IMR-90 (cell line): ENCODE measurements at regions not wholly inside any gene's neighbourhood (a gene's known extent, or its start where the extent isn't known, plus 50 kb on each side); places are given as distances from the start of the nearest gene placed in this dataset.

ENCODE experiments used
- ATAC-seq: fragments of 200-7000 bp; cut with Tn5 transposase; 2 replicates; pipeline ENCODE4 v1.9.1; 2020; ENCODE audit warnings: low read depth, mild to moderate bottlenecking, moderate library complexity
- BruUV-seq: library from RNA; stranded (reverse); fragments of 400-500 nt; replicated peaks from 2 replicates; lab custom pipeline; 2021; lab: Mats Ljungman, UMichigan
- CTCF ChIA-PET: fragments of 300-600 bp; formaldehyde crosslinking; extraction: SDS; loops from one replicate; lab custom pipeline; 2021; ENCODE audit warnings: antibody characterized with exemption; lab: Yijun Ruan, JAX
- POLR2A ChIA-PET: fragments of 300-600 bp; sonication (Branson Sonifier 250); formaldehyde crosslinking; loops from one replicate; lab custom pipeline; 2022; ENCODE audit warnings: antibody characterized with exemption; ENCODE audit not compliant: unreplicated experiment; lab: Charles Lee
- DNase-seq: peaks from one replicate; pipeline ENCODE4 v3.0.0; 2013
- H2AFZ ChIP-seq: replicated peaks from 2 replicates; pipeline ENCODE3; 2013; ENCODE audit warnings: low read length, mild to moderate bottlenecking; ENCODE audit not compliant: poor library complexity
- H2AK5ac ChIP-seq: 2 replicates; pipeline ENCODE4 v1.6.1; 2013; ENCODE audit warnings: low read depth, low read length, inconsistent platforms
- H2AK9ac ChIP-seq: replicated peaks from 2 replicates; pipeline ENCODE3; 2013; ENCODE audit warnings: mild to moderate bottlenecking, low read depth, low read length, moderate library complexity; ENCODE audit not compliant: poor library complexity
- H2BK120ac ChIP-seq: 2 replicates; pipeline ENCODE4 v1.6.1; 2013; ENCODE audit warnings: low read depth, low read length, inconsistent platforms
- H2BK15ac ChIP-seq: 3 replicates; pipeline ENCODE4 v1.6.1; 2013; ENCODE audit warnings: low read depth, low read length, inconsistent platforms
- H2BK20ac ChIP-seq: 2 replicates; pipeline ENCODE4 v1.6.1; 2013; ENCODE audit warnings: low read depth, mild to moderate bottlenecking, inconsistent platforms, low read length, moderate library complexity
- H2BK5ac ChIP-seq: 2 replicates; pipeline ENCODE4 v1.6.1; 2013; ENCODE audit warnings: mild to moderate bottlenecking, low read depth, low read length, inconsistent platforms; ENCODE audit not compliant: poor library complexity, severe bottlenecking
- H3K14ac ChIP-seq: replicated peaks from 2 replicates; pipeline ENCODE4 v1.6.1; 2013; ENCODE audit warnings: low read depth, low read length, inconsistent platforms
- H3K18ac ChIP-seq: 2 replicates; pipeline ENCODE4 v1.6.1; 2013; ENCODE audit warnings: low read depth, low read length, control low read depth
- H3K23ac ChIP-seq: 2 replicates; pipeline ENCODE4 v1.6.1; 2013; ENCODE audit warnings: low read depth, low read length, inconsistent platforms
- H3K27ac ChIP-seq: 2 replicates; pipeline ENCODE4 v1.5.1; 2013; ENCODE audit warnings: mild to moderate bottlenecking, control low read depth, low read length; ENCODE audit not compliant: insufficient read depth
- H3K27me3 ChIP-seq: 2 replicates; pipeline ENCODE4 v1.6.1; 2013; ENCODE audit warnings: low read length; ENCODE audit not compliant: control insufficient read depth, insufficient read depth
- H3K36me3 ChIP-seq: 2 replicates; pipeline ENCODE4 v1.6.1; 2013; ENCODE audit warnings: low read length, mixed read lengths; ENCODE audit not compliant: control insufficient read depth, insufficient read depth
- H3K4ac ChIP-seq: 2 replicates; pipeline ENCODE4 v1.6.1; 2013; ENCODE audit warnings: low read depth, low read length, inconsistent platforms
- H3K4me1 ChIP-seq: 2 replicates; pipeline ENCODE4 v1.6.1; 2013; ENCODE audit warnings: low read length, mixed read lengths; ENCODE audit not compliant: control insufficient read depth, insufficient read depth
- H3K4me2 ChIP-seq: 2 replicates; pipeline ENCODE4 v1.6.1; 2013; ENCODE audit warnings: low read depth, mild to moderate bottlenecking, control low read depth, low read length, moderate library complexity
- H3K4me3 ChIP-seq: 2 replicates; pipeline ENCODE4 v1.5.1; 2013; ENCODE audit warnings: low read depth, mild to moderate bottlenecking, control low read depth, low read length, moderate library complexity; ENCODE audit not compliant: insufficient read depth
- H3K56ac ChIP-seq: 2 replicates; pipeline ENCODE4 v1.6.1; 2013; ENCODE audit warnings: low read length, inconsistent platforms; ENCODE audit not compliant: insufficient read depth; ENCODE audit errors: extremely low read depth
- H3K79me1 ChIP-seq, 2 experiments: 2 replicates each; pipeline ENCODE4 v1.6.1; 2013; ENCODE audit warnings: low read length in 2 of 2, inconsistent platforms in 1 of 2, low read depth in 1 of 2
- H3K9ac ChIP-seq: 2 replicates; pipeline ENCODE4 v1.6.1; 2013; ENCODE audit warnings: low read depth, low read length, control low read depth
- H3K9me1 ChIP-seq: 2 replicates; pipeline ENCODE4 v1.6.1; 2013; ENCODE audit warnings: low read length, inconsistent platforms; ENCODE audit not compliant: insufficient read depth
- H3K9me3 ChIP-seq: 2 replicates; pipeline ENCODE4 v1.6.1; 2013; ENCODE audit warnings: low read length; ENCODE audit not compliant: control insufficient read depth, insufficient read depth
- H4K20me1 ChIP-seq: 2 replicates; pipeline ENCODE4 v1.6.1; 2013; ENCODE audit warnings: low read length, inconsistent platforms; ENCODE audit not compliant: insufficient read depth
- H4K5ac ChIP-seq: 2 replicates; pipeline ENCODE4 v1.6.1; 2013; ENCODE audit warnings: mild to moderate bottlenecking, low read depth, low read length, control low read depth
- H4K8ac ChIP-seq, 2 experiments: 2 replicates each; pipeline ENCODE4 v1.6.1; 2013; ENCODE audit warnings: low read depth in 2 of 2, low read length in 2 of 2, control low read depth in 1 of 2, inconsistent platforms in 1 of 2
- H4K91ac ChIP-seq: 2 replicates; pipeline ENCODE4 v1.6.1; 2013; ENCODE audit warnings: low read depth, low read length, inconsistent platforms; ENCODE audit not compliant: insufficient read depth
- MXI1 ChIP-seq: IDR thresholded peaks from 2 replicates; pipeline ENCODE4 v1.6.1; 2012; ENCODE audit warnings: low read depth, mild to moderate bottlenecking, low read length, moderate library complexity, borderline replicate concordance
- NFE2L2 ChIP-seq: fragments of 150-350 bp; IDR thresholded peaks from 2 replicates; pipeline ENCODE4 v1.6.1; 2016; ENCODE audit warnings: low read depth, mild to moderate bottlenecking, low read length
- RAD21 ChIP-seq: IDR thresholded peaks from 2 replicates; pipeline ENCODE4 v1.6.1; 2012; ENCODE audit warnings: low read length, improper control_type of control experiment
- RFX5 ChIP-seq: IDR thresholded peaks from 2 replicates; pipeline ENCODE4 v1.8.0; 2012; ENCODE audit warnings: low read depth, mild to moderate bottlenecking, low read length, moderate library complexity
- WGBS, 2 experiments: methylation state at CpG; one replicate each; pipeline versions ENCODE4 v1.1.5 to v1.1.7; 2013; ENCODE audit warnings: missing lambda C conversion rate in 2 of 2; ENCODE audit not compliant: insufficient read length in 1 of 2; ENCODE audit errors: extremely low coverage in 2 of 2; 5-methylcytosine and 5-hydroxymethylcytosine counted together
- dilution Hi-C: fragments of 300-500 bp; cut with HindIII; formaldehyde crosslinking; loops from one replicate; pipeline ENCODE4 v1.14.3; 2018; ENCODE audit warnings: low sequenced_read_pairs; ENCODE audit not compliant: unreplicated experiment
- in situ Hi-C: fragments of 300-500 bp; cut with MboI; formaldehyde crosslinking; loops from 3 replicates; pipeline ENCODE4 v1.14.3; 2019; ENCODE audit warnings: low sequenced_read_pairs, inconsistent platforms, mixed read lengths
- intact Hi-C: fragments of 100-400 bp; cut with micrococcal nuclease; formaldehyde crosslinking; loops from 2 replicates; pipeline ENCODE4 v1.10.0; 2022

DNA sequence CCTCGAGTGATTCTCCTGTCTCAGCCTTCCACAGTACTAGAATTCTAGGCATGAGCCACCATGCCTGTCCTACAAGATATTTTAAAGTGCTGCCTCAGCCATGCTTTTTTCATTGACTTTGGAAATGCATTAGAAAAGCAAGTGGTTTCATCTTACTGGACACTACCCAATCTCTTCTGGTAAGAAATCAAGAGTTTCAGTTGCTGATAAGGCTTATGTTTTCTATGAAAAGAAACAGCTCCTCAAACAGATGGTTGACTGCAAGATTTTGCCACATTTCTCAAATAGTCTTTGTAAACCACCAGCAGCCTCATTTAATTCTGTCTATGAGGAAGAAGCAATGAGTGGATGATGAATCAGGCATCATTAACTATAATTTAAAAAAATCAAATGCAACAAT lies 264.5 kb upstream of the LRP1B start:
- Histone ChIP-seq H4K8ac (no peak overlapping the region), H2AK5ac (no peak overlapping the region), H2BK15ac (no peak overlapping the region), H2BK20ac (no peak overlapping the region), H3K27me3 (no peaks in the 10 kb centered on the region), H3K4ac (no peak overlapping the region), H3K9me1 (no peaks in the 10 kb centered on the region), H4K20me1 (no peaks in the 10 kb centered on the region), H2BK120ac (no peak overlapping the region), H3K4me2 (no peak overlapping the region), H2AFZ (no peak overlapping the region), H3K27ac (no peak overlapping the region), H3K9me3 (peaks cover 6% of the 10 kb centered on the region; the same call in 1 of the 2 replicates), H4K5ac (no peak overlapping the region), H3K9ac (no peak overlapping the region), H2BK5ac (no peak overlapping the region), H3K23ac (no peak overlapping the region), H3K56ac (no peak overlapping the region), H3K79me1 (no peaks in the 10 kb centered on the region), H3K4me1 (no peaks in the 10 kb centered on the region), H4K91ac (no peak overlapping the region), H3K14ac (no peak overlapping the region), H3K4me3 (no peak overlapping the region), H3K36me3 (no peaks in the 10 kb centered on the region), H2AK9ac (no peak overlapping the region), H3K18ac (no peak overlapping the region)
- POLR2A ChIA-PET = no interaction called here
- intact Hi-C loops = no loop called here
- ATAC-seq (no peak), DNase-seq (no peak)
- BruUV-seq = no TSS peak
- CTCF ChIA-PET = no interaction called here
- TF ChIP-seq NFE2L2 (no peak), RAD21 (no peak), RFX5 (no peak), MXI1 (no peak)
- dilution Hi-C loops = no loop called here
- in situ Hi-C loops = no loop called here
- WGBS, 2 experiments = no CpG with 5 or more reads among the region's 1 CpG
